IMR-90 (cell line): ENCODE measurements at regions not wholly inside any gene's neighbourhood (a gene's known extent, or its start where the extent isn't known, plus 50 kb on each side); places are given as distances from the start of the nearest gene placed in this dataset.

ENCODE experiments used
- ATAC-seq: fragments of 200-7000 bp; cut with Tn5 transposase; 2 replicates; pipeline ENCODE4 v1.9.1; 2020; ENCODE audit warnings: low read depth, mild to moderate bottlenecking, moderate library complexity
- BruUV-seq: library from RNA; stranded (reverse); fragments of 400-500 nt; replicated peaks from 2 replicates; lab custom pipeline; 2021; lab: Mats Ljungman, UMichigan
- CTCF ChIA-PET: fragments of 300-600 bp; formaldehyde crosslinking; extraction: SDS; loops from one replicate; lab custom pipeline; 2021; ENCODE audit warnings: antibody characterized with exemption; lab: Yijun Ruan, JAX
- POLR2A ChIA-PET: fragments of 300-600 bp; sonication (Branson Sonifier 250); formaldehyde crosslinking; loops from one replicate; lab custom pipeline; 2022; ENCODE audit warnings: antibody characterized with exemption; ENCODE audit not compliant: unreplicated experiment; lab: Charles Lee
- DNase-seq: peaks from one replicate; pipeline ENCODE4 v3.0.0; 2013
- H2AFZ ChIP-seq: replicated peaks from 2 replicates; pipeline ENCODE3; 2013; ENCODE audit warnings: low read length, mild to moderate bottlenecking; ENCODE audit not compliant: poor library complexity
- H2AK5ac ChIP-seq: 2 replicates; pipeline ENCODE4 v1.6.1; 2013; ENCODE audit warnings: low read depth, low read length, inconsistent platforms
- H2AK9ac ChIP-seq: replicated peaks from 2 replicates; pipeline ENCODE3; 2013; ENCODE audit warnings: mild to moderate bottlenecking, low read depth, low read length, moderate library complexity; ENCODE audit not compliant: poor library complexity
- H2BK120ac ChIP-seq: 2 replicates; pipeline ENCODE4 v1.6.1; 2013; ENCODE audit warnings: low read depth, low read length, inconsistent platforms
- H2BK15ac ChIP-seq: 3 replicates; pipeline ENCODE4 v1.6.1; 2013; ENCODE audit warnings: low read depth, low read length, inconsistent platforms
- H2BK20ac ChIP-seq: 2 replicates; pipeline ENCODE4 v1.6.1; 2013; ENCODE audit warnings: low read depth, mild to moderate bottlenecking, inconsistent platforms, low read length, moderate library complexity
- H2BK5ac ChIP-seq: 2 replicates; pipeline ENCODE4 v1.6.1; 2013; ENCODE audit warnings: mild to moderate bottlenecking, low read depth, low read length, inconsistent platforms; ENCODE audit not compliant: poor library complexity, severe bottlenecking
- H3K14ac ChIP-seq: replicated peaks from 2 replicates; pipeline ENCODE4 v1.6.1; 2013; ENCODE audit warnings: low read depth, low read length, inconsistent platforms
- H3K18ac ChIP-seq: 2 replicates; pipeline ENCODE4 v1.6.1; 2013; ENCODE audit warnings: low read depth, low read length, control low read depth
- H3K23ac ChIP-seq: 2 replicates; pipeline ENCODE4 v1.6.1; 2013; ENCODE audit warnings: low read depth, low read length, inconsistent platforms
- H3K27ac ChIP-seq: 2 replicates; pipeline ENCODE4 v1.5.1; 2013; ENCODE audit warnings: mild to moderate bottlenecking, control low read depth, low read length; ENCODE audit not compliant: insufficient read depth
- H3K27me3 ChIP-seq: 2 replicates; pipeline ENCODE4 v1.6.1; 2013; ENCODE audit warnings: low read length; ENCODE audit not compliant: control insufficient read depth, insufficient read depth
- H3K36me3 ChIP-seq: 2 replicates; pipeline ENCODE4 v1.6.1; 2013; ENCODE audit warnings: low read length, mixed read lengths; ENCODE audit not compliant: control insufficient read depth, insufficient read depth
- H3K4ac ChIP-seq: 2 replicates; pipeline ENCODE4 v1.6.1; 2013; ENCODE audit warnings: low read depth, low read length, inconsistent platforms
- H3K4me1 ChIP-seq: 2 replicates; pipeline ENCODE4 v1.6.1; 2013; ENCODE audit warnings: low read length, mixed read lengths; ENCODE audit not compliant: control insufficient read depth, insufficient read depth
- H3K4me2 ChIP-seq: 2 replicates; pipeline ENCODE4 v1.6.1; 2013; ENCODE audit warnings: low read depth, mild to moderate bottlenecking, control low read depth, low read length, moderate library complexity
- H3K4me3 ChIP-seq: 2 replicates; pipeline ENCODE4 v1.5.1; 2013; ENCODE audit warnings: low read depth, mild to moderate bottlenecking, control low read depth, low read length, moderate library complexity; ENCODE audit not compliant: insufficient read depth
- H3K56ac ChIP-seq: 2 replicates; pipeline ENCODE4 v1.6.1; 2013; ENCODE audit warnings: low read length, inconsistent platforms; ENCODE audit not compliant: insufficient read depth; ENCODE audit errors: extremely low read depth
- H3K79me1 ChIP-seq, 2 experiments: 2 replicates each; pipeline ENCODE4 v1.6.1; 2013; ENCODE audit warnings: low read length in 2 of 2, inconsistent platforms in 1 of 2, low read depth in 1 of 2
- H3K9ac ChIP-seq: 2 replicates; pipeline ENCODE4 v1.6.1; 2013; ENCODE audit warnings: low read depth, low read length, control low read depth
- H3K9me1 ChIP-seq: 2 replicates; pipeline ENCODE4 v1.6.1; 2013; ENCODE audit warnings: low read length, inconsistent platforms; ENCODE audit not compliant: insufficient read depth
- H3K9me3 ChIP-seq: 2 replicates; pipeline ENCODE4 v1.6.1; 2013; ENCODE audit warnings: low read length; ENCODE audit not compliant: control insufficient read depth, insufficient read depth
- H4K20me1 ChIP-seq: 2 replicates; pipeline ENCODE4 v1.6.1; 2013; ENCODE audit warnings: low read length, inconsistent platforms; ENCODE audit not compliant: insufficient read depth
- H4K5ac ChIP-seq: 2 replicates; pipeline ENCODE4 v1.6.1; 2013; ENCODE audit warnings: mild to moderate bottlenecking, low read depth, low read length, control low read depth
- H4K8ac ChIP-seq, 2 experiments: 2 replicates each; pipeline ENCODE4 v1.6.1; 2013; ENCODE audit warnings: low read depth in 2 of 2, low read length in 2 of 2, control low read depth in 1 of 2, inconsistent platforms in 1 of 2
- H4K91ac ChIP-seq: 2 replicates; pipeline ENCODE4 v1.6.1; 2013; ENCODE audit warnings: low read depth, low read length, inconsistent platforms; ENCODE audit not compliant: insufficient read depth
- CEBPB ChIP-seq: IDR thresholded peaks from 2 replicates; pipeline ENCODE4 v1.6.1; 2012; ENCODE audit warnings: low read depth, low read length, improper control_type of control experiment
- ELK1 ChIP-seq: fragments of 150-350 bp; IDR thresholded peaks from 2 replicates; pipeline ENCODE4 v1.6.1; 2016; ENCODE audit warnings: low read depth, mild to moderate bottlenecking, low read length, moderate library complexity, borderline replicate concordance
- FOS ChIP-seq: fragments of 150-350 bp; IDR thresholded peaks from 2 replicates; pipeline ENCODE4 v1.6.1; 2016; ENCODE audit warnings: low read depth, low read length
- MAFK ChIP-seq: IDR thresholded peaks from 2 replicates; pipeline ENCODE4 v1.6.1; 2012; ENCODE audit warnings: low read depth, low read length, improper control_type of control experiment
- MAZ ChIP-seq: IDR thresholded peaks from 2 replicates; pipeline ENCODE4 v1.6.1; 2012; ENCODE audit warnings: low read depth, mild to moderate bottlenecking, low read length, improper control_type of control experiment, moderate library complexity, borderline replicate concordance
- MXI1 ChIP-seq: IDR thresholded peaks from 2 replicates; pipeline ENCODE4 v1.6.1; 2012; ENCODE audit warnings: low read depth, mild to moderate bottlenecking, low read length, moderate library complexity, borderline replicate concordance
- NFE2L2 ChIP-seq: fragments of 150-350 bp; IDR thresholded peaks from 2 replicates; pipeline ENCODE4 v1.6.1; 2016; ENCODE audit warnings: low read depth, mild to moderate bottlenecking, low read length
- RAD21 ChIP-seq: IDR thresholded peaks from 2 replicates; pipeline ENCODE4 v1.6.1; 2012; ENCODE audit warnings: low read length, improper control_type of control experiment
- RCOR1 ChIP-seq: IDR thresholded peaks from 2 replicates; pipeline ENCODE4 v1.6.1; 2012; ENCODE audit warnings: mild to moderate bottlenecking, low read length, improper control_type of control experiment; ENCODE audit not compliant: insufficient replicate concordance
- RFX5 ChIP-seq: IDR thresholded peaks from 2 replicates; pipeline ENCODE4 v1.8.0; 2012; ENCODE audit warnings: low read depth, mild to moderate bottlenecking, low read length, moderate library complexity
- SMC3 ChIP-seq: fragments of 150-350 bp; IDR thresholded peaks from 2 replicates; pipeline ENCODE4 v1.6.1; 2016; ENCODE audit warnings: low read depth, mild to moderate bottlenecking, antibody characterized with exemption, low read length, moderate library complexity
- WGBS, 2 experiments: methylation state at CpG; one replicate each; pipeline versions ENCODE4 v1.1.5 to v1.1.7; 2013; ENCODE audit warnings: missing lambda C conversion rate in 2 of 2; ENCODE audit not compliant: insufficient read length in 1 of 2; ENCODE audit errors: extremely low coverage in 2 of 2; 5-methylcytosine and 5-hydroxymethylcytosine counted together
- dilution Hi-C: fragments of 300-500 bp; cut with HindIII; formaldehyde crosslinking; loops from one replicate; pipeline ENCODE4 v1.14.3; 2018; ENCODE audit warnings: low sequenced_read_pairs; ENCODE audit not compliant: unreplicated experiment
- in situ Hi-C: fragments of 300-500 bp; cut with MboI; formaldehyde crosslinking; loops from 3 replicates; pipeline ENCODE4 v1.14.3; 2019; ENCODE audit warnings: low sequenced_read_pairs, inconsistent platforms, mixed read lengths
- intact Hi-C: fragments of 100-400 bp; cut with micrococcal nuclease; formaldehyde crosslinking; loops from 2 replicates; pipeline ENCODE4 v1.10.0; 2022
- TF ChIP-seq, protein P1 (sequence below): conservative IDR thresholded peaks from 2 replicates; pipeline ENCODE4 v1.5.1; 2012; ENCODE audit warnings: mild to moderate bottlenecking, low read depth, low read length, improper control_type of control experiment

- ChIA-PET CTCF (no interaction called here), POLR2A (no interaction called here)
- Histone ChIP-seq H3K9ac (no peak overlapping the region), H2AFZ (no peak overlapping the region), H3K56ac (no peak overlapping the region), H3K18ac (no peak overlapping the region), H3K4me2 (no peak overlapping the region), H3K9me3 (no peaks in the 10 kb centered on the region), H2AK5ac (no peak overlapping the region), H4K8ac (no peak overlapping the region), H2BK5ac (no peak overlapping the region), H3K79me1 (no peaks in the 10 kb centered on the region), H2BK15ac (no peak overlapping the region), H4K20me1 (no peaks in the 10 kb centered on the region), H3K23ac (no peak overlapping the region), H2BK120ac (no peak overlapping the region), H2AK9ac (no peak overlapping the region), H3K4me1 (no peaks in the 10 kb centered on the region), H3K4ac (no peak overlapping the region), H3K27me3 (no peaks in the 10 kb centered on the region), H3K14ac (no peak overlapping the region), H2BK20ac (no peak overlapping the region), H3K4me3 (no peak overlapping the region), H3K27ac (no peak overlapping the region), H3K36me3 (no peaks in the 10 kb centered on the region), H4K5ac (no peak overlapping the region), H3K9me1 (no peaks in the 10 kb centered on the region), H4K91ac (no peak overlapping the region)
- no CpG with 5 or more reads among the region's 1 CpG for WGBS, 2 experiments
- dilution Hi-C loops (no loop called here), in situ Hi-C loops (no loop called here), intact Hi-C loops (no loop called here)
- BruUV-seq = no TSS peak
- no peak for TF ChIP-seq CEBPB
- no peak for TF ChIP-seq SMC3
- no peak for TF ChIP-seq RAD21
- no peak for TF ChIP-seq NFE2L2
- no peak for TF ChIP-seq MAFK
- TF ChIP-seq RCOR1 = no peak
- TF ChIP-seq FOS = no peak
- no peak for TF ChIP-seq ELK1
- TF ChIP-seq MXI1 = no peak
- no peak for TF ChIP-seq RFX5
- no peak for TF ChIP-seq MAZ
- TF ChIP-seq, protein P1, sequence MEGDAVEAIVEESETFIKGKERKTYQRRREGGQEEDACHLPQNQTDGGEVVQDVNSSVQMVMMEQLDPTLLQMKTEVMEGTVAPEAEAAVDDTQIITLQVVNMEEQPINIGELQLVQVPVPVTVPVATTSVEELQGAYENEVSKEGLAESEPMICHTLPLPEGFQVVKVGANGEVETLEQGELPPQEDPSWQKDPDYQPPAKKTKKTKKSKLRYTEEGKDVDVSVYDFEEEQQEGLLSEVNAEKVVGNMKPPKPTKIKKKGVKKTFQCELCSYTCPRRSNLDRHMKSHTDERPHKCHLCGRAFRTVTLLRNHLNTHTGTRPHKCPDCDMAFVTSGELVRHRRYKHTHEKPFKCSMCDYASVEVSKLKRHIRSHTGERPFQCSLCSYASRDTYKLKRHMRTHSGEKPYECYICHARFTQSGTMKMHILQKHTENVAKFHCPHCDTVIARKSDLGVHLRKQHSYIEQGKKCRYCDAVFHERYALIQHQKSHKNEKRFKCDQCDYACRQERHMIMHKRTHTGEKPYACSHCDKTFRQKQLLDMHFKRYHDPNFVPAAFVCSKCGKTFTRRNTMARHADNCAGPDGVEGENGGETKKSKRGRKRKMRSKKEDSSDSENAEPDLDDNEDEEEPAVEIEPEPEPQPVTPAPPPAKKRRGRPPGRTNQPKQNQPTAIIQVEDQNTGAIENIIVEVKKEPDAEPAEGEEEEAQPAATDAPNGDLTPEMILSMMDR = no peak
- DNase-seq = no peak
- no peak for ATAC-seq
These were observed 54.8 kb upstream of the GJA8 start for GRCh38 chr1:147847831-147848230.
